ENCODE measurements at regions not wholly inside any gene's neighbourhood (a gene's known extent, or its start where the extent isn't known, plus 50 kb on each side); places are given as distances from the start of the nearest gene placed in this dataset.

DNA sequence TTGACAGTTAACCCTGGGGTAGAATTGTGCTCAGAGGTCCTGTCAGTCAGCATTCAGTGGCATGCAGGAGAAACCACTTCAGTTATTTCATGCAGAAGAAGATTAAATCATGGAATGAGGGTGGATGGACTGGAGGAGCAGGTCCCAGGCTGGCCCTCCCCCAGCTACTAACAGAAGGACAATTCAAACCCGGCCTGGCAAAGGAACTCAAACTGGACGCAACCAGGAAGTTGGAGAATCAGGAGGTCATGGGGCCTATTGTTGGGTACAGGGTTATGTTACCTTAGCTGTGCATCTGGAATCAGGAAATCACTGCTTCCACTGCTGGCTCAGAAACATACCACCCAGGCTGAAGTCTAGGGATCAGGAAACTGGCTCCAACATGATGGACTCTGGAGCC is 121.4 kb downstream of the GPAT3 start:
- H3K4me3 ChIP-seq (ENCODE audit: low read depth, low read length): no peak overlapping the region
- TF ChIP-seq MYC (IDR thresholded peaks at IDR 0.05; ENCODE audit: low read depth, low read length): no peak
- TF ChIP-seq, protein P1, sequence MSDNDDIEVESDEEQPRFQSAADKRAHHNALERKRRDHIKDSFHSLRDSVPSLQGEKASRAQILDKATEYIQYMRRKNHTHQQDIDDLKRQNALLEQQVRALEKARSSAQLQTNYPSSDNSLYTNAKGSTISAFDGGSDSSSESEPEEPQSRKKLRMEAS (IDR thresholded peaks at IDR 0.05; ENCODE audit: low read depth, low read length): no peak
- TF ChIP-seq POLR2A (IDR thresholded peaks at IDR 0.05; ENCODE audit: extremely low read depth, insufficient read length): no peak
- TF ChIP-seq, protein P2, sequence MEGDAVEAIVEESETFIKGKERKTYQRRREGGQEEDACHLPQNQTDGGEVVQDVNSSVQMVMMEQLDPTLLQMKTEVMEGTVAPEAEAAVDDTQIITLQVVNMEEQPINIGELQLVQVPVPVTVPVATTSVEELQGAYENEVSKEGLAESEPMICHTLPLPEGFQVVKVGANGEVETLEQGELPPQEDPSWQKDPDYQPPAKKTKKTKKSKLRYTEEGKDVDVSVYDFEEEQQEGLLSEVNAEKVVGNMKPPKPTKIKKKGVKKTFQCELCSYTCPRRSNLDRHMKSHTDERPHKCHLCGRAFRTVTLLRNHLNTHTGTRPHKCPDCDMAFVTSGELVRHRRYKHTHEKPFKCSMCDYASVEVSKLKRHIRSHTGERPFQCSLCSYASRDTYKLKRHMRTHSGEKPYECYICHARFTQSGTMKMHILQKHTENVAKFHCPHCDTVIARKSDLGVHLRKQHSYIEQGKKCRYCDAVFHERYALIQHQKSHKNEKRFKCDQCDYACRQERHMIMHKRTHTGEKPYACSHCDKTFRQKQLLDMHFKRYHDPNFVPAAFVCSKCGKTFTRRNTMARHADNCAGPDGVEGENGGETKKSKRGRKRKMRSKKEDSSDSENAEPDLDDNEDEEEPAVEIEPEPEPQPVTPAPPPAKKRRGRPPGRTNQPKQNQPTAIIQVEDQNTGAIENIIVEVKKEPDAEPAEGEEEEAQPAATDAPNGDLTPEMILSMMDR (IDR thresholded peaks at IDR 0.05; ENCODE audit: low read depth, low read length): no peak

More for the DNA sequence above, 121.4 kb downstream of the GPAT3 start:
- no peak for DNase-seq (ENCODE audit: low read depth)
